WTC11 (cell line): ENCODE measurements at regions not wholly inside any gene's neighbourhood (a gene's known extent, or its start where the extent isn't known, plus 50 kb on each side); places are given as distances from the start of the nearest gene placed in this dataset.

Source experiments
- CREM ChIP-seq: sonication (generic); formaldehyde crosslinking; IDR thresholded peaks from 2 replicates; pipeline ENCODE4 v1.8.1; 2022; ENCODE audit warnings: mild to moderate bottlenecking, missing genetic modification reagents, moderate library complexity
- GABPB1 ChIP-seq: sonication (generic); formaldehyde crosslinking; IDR thresholded peaks from 2 replicates; pipeline ENCODE4 v1.8.1; 2023; ENCODE audit warnings: mild to moderate bottlenecking, missing genetic modification reagents
- IRF2 ChIP-seq: sonication (generic); formaldehyde crosslinking; IDR thresholded peaks from 2 replicates; pipeline ENCODE4 v1.8.0; 2022; ENCODE audit warnings: low read depth, missing genetic modification reagents, borderline replicate concordance
- SP1 ChIP-seq: sonication (generic); formaldehyde crosslinking; conservative IDR thresholded peaks from 2 replicates; pipeline ENCODE4 v1.8.1; 2022; ENCODE audit warnings: missing genetic modification reagents
- ZNF232 ChIP-seq: sonication (generic); formaldehyde crosslinking; IDR thresholded peaks from 2 replicates; pipeline ENCODE4 v1.8.0; 2022; ENCODE audit warnings: mild to moderate bottlenecking, missing genetic modification reagents
- ZNF317 ChIP-seq: sonication (generic); formaldehyde crosslinking; IDR thresholded peaks from 2 replicates; pipeline ENCODE4 v1.8.1; 2023; ENCODE audit warnings: low read depth, mild to moderate bottlenecking, moderate library complexity, missing genetic modification reagents, borderline replicate concordance
- TF ChIP-seq, protein P1 (sequence below): sonication (generic); formaldehyde crosslinking; conservative IDR thresholded peaks from 2 replicates; pipeline ENCODE4 v1.8.1; 2022; ENCODE audit warnings: mild to moderate bottlenecking, missing genetic modification reagents
- TF ChIP-seq, protein P2 (sequence below): fragments of 200-600 bp; IDR thresholded peaks from 2 replicates; pipeline ENCODE4 v1.8.0; 2022; ENCODE audit warnings: antibody characterized with exemption
- TF ChIP-seq, protein P3 (sequence below): sonication (generic); formaldehyde crosslinking; IDR thresholded peaks from 2 replicates; pipeline ENCODE4 v1.8.1; 2023; ENCODE audit warnings: mild to moderate bottlenecking, missing genetic modification reagents
- TF ChIP-seq, protein P4 (sequence below): sonication (generic); formaldehyde crosslinking; IDR thresholded peaks from 2 replicates; pipeline ENCODE4 v1.8.1; 2022; ENCODE audit warnings: low read depth, missing genetic modification reagents, borderline replicate concordance
- TF ChIP-seq, protein P5 (sequence below): sonication (generic); formaldehyde crosslinking; IDR thresholded peaks from 2 replicates; pipeline ENCODE4 v1.8.1; 2022; ENCODE audit warnings: low read depth, mild to moderate bottlenecking, moderate library complexity, missing genetic modification reagents, borderline replicate concordance
- TF ChIP-seq, protein P6 (sequence below): sonication (generic); formaldehyde crosslinking; IDR thresholded peaks from 2 replicates; pipeline ENCODE4 v1.8.0; 2022; ENCODE audit warnings: mild to moderate bottlenecking, missing genetic modification reagents
- TF ChIP-seq, protein P7 (sequence below): sonication (generic); formaldehyde crosslinking; IDR thresholded peaks from 2 replicates; pipeline ENCODE4 v1.8.0; 2022; ENCODE audit warnings: mild to moderate bottlenecking, missing genetic modification reagents

DNA sequence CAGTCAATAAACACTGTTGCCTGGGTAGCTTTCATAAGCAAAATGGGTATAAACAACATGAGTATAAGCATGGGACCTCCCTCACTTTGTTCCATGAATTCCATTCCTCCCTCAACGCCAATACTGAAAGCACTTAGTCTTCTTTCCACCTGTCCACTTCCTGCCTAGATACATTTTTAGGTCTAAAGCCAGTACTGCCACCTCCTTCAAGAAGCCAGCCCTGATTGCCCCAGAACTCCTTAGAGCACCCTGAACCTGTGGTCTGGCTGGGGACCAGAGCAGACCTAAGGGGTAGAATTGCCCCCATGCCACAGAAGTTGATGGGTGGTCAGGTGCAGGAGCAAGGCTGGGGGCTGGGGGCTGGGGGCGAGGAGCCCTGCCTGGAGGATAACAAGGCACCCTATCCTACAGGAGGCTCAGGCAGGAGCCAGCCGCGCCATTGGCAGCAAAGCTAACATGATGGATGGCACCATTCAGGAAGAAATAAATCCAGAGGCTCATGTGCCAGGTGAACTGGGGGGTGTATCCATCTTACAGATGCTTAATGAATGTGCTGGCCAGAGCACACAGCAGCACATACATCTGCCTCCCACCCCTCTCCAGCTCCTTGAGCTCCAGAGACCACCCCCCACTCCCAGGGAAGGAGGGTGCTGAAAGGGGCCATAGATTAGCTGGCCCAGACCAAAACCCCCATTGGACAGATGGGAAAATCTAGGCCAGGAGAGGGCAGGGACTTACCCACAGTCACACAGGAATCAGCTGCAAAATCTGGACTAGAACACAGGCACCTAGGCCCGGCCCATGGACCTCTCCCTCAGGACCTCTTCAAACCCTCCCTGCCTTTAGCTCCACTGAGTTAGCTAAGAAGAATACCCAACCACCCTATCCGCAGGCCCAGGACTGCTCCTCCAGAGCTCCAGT is 113.8 kb upstream of the LINGO1 start:
- TF ChIP-seq, protein P1, sequence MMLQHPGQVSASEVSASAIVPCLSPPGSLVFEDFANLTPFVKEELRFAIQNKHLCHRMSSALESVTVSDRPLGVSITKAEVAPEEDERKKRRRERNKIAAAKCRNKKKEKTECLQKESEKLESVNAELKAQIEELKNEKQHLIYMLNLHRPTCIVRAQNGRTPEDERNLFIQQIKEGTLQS (CRISPR knock-in tag) = no peak
- TF ChIP-seq, protein P2, sequence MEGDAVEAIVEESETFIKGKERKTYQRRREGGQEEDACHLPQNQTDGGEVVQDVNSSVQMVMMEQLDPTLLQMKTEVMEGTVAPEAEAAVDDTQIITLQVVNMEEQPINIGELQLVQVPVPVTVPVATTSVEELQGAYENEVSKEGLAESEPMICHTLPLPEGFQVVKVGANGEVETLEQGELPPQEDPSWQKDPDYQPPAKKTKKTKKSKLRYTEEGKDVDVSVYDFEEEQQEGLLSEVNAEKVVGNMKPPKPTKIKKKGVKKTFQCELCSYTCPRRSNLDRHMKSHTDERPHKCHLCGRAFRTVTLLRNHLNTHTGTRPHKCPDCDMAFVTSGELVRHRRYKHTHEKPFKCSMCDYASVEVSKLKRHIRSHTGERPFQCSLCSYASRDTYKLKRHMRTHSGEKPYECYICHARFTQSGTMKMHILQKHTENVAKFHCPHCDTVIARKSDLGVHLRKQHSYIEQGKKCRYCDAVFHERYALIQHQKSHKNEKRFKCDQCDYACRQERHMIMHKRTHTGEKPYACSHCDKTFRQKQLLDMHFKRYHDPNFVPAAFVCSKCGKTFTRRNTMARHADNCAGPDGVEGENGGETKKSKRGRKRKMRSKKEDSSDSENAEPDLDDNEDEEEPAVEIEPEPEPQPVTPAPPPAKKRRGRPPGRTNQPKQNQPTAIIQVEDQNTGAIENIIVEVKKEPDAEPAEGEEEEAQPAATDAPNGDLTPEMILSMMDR = no peak
- TF ChIP-seq SP1 (CRISPR knock-in tag) = no peak
- TF ChIP-seq, protein P3, sequence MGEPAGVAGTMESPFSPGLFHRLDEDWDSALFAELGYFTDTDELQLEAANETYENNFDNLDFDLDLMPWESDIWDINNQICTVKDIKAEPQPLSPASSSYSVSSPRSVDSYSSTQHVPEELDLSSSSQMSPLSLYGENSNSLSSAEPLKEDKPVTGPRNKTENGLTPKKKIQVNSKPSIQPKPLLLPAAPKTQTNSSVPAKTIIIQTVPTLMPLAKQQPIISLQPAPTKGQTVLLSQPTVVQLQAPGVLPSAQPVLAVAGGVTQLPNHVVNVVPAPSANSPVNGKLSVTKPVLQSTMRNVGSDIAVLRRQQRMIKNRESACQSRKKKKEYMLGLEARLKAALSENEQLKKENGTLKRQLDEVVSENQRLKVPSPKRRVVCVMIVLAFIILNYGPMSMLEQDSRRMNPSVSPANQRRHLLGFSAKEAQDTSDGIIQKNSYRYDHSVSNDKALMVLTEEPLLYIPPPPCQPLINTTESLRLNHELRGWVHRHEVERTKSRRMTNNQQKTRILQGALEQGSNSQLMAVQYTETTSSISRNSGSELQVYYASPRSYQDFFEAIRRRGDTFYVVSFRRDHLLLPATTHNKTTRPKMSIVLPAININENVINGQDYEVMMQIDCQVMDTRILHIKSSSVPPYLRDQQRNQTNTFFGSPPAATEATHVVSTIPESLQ (CRISPR knock-in tag) = no peak
- TF ChIP-seq CREM (CRISPR knock-in tag) = no peak
- TF ChIP-seq, protein P4, sequence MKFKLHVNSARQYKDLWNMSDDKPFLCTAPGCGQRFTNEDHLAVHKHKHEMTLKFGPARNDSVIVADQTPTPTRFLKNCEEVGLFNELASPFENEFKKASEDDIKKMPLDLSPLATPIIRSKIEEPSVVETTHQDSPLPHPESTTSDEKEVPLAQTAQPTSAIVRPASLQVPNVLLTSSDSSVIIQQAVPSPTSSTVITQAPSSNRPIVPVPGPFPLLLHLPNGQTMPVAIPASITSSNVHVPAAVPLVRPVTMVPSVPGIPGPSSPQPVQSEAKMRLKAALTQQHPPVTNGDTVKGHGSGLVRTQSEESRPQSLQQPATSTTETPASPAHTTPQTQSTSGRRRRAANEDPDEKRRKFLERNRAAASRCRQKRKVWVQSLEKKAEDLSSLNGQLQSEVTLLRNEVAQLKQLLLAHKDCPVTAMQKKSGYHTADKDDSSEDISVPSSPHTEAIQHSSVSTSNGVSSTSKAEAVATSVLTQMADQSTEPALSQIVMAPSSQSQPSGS = no peak
- TF ChIP-seq ZNF317 (CRISPR knock-in tag) = no peak
- TF ChIP-seq, protein P5, sequence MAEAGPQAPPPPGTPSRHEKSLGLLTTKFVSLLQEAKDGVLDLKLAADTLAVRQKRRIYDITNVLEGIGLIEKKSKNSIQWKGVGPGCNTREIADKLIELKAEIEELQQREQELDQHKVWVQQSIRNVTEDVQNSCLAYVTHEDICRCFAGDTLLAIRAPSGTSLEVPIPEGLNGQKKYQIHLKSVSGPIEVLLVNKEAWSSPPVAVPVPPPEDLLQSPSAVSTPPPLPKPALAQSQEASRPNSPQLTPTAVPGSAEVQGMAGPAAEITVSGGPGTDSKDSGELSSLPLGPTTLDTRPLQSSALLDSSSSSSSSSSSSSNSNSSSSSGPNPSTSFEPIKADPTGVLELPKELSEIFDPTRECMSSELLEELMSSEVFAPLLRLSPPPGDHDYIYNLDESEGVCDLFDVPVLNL (CRISPR knock-in tag) = no peak
- TF ChIP-seq ZNF232 (CRISPR knock-in tag) = no peak
- TF ChIP-seq, protein P6, sequence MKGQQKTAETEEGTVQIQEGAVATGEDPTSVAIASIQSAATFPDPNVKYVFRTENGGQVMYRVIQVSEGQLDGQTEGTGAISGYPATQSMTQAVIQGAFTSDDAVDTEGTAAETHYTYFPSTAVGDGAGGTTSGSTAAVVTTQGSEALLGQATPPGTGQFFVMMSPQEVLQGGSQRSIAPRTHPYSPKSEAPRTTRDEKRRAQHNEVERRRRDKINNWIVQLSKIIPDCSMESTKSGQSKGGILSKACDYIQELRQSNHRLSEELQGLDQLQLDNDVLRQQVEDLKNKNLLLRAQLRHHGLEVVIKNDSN = no peak
- no peak for TF ChIP-seq GABPB1
- TF ChIP-seq IRF2 (CRISPR knock-in tag) = no peak
- TF ChIP-seq, protein P7, sequence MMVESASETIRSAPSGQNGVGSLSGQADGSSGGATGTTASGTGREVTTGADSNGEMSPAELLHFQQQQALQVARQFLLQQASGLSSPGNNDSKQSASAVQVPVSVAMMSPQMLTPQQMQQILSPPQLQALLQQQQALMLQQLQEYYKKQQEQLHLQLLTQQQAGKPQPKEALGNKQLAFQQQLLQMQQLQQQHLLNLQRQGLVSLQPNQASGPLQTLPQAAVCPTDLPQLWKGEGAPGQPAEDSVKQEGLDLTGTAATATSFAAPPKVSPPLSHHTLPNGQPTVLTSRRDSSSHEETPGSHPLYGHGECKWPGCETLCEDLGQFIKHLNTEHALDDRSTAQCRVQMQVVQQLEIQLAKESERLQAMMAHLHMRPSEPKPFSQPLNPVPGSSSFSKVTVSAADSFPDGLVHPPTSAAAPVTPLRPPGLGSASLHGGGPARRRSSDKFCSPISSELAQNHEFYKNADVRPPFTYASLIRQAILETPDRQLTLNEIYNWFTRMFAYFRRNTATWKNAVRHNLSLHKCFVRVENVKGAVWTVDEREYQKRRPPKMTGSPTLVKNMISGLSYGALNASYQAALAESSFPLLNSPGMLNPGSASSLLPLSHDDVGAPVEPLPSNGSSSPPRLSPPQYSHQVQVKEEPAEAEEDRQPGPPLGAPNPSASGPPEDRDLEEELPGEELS (CRISPR knock-in tag) = no peak
